Mesendoderm (in vitro differentiated cells): ENCODE measurements at regions not wholly inside any gene's neighbourhood (a gene's known extent, or its start where the extent isn't known, plus 50 kb on each side); places are given as distances from the start of the nearest gene placed in this dataset.
"Not testable (repeated sequence)": the region's sequence is repeated elsewhere in the genome, so short reads cannot be mapped to it uniquely, and the experiment has no call there.

ENCODE experiments used
- DNase-seq: peaks from one replicate; pipeline ENCODE4 v3.0.0; 2013
- H2AK5ac ChIP-seq: 2 replicates; pipeline ENCODE4 v1.6.1; 2013; ENCODE audit warnings: low read length, inconsistent platforms
- H2BK120ac ChIP-seq: 2 replicates; pipeline ENCODE4 v1.6.1; 2013; ENCODE audit warnings: low read depth, mild to moderate bottlenecking, low read length, moderate library complexity, mixed read lengths
- H2BK15ac ChIP-seq: replicated peaks from 2 replicates; pipeline ENCODE4 v1.6.1; 2013; ENCODE audit warnings: low read depth, mild to moderate bottlenecking, moderate library complexity
- H2BK5ac ChIP-seq: 2 replicates; pipeline ENCODE4 v1.6.1; 2013; ENCODE audit warnings: low read length, inconsistent platforms
- H3K18ac ChIP-seq: 2 replicates; pipeline ENCODE4 v1.6.1; 2013; ENCODE audit warnings: mild to moderate bottlenecking, low read length, mixed read lengths
- H3K23ac ChIP-seq: one replicate; pipeline ENCODE4 v1.6.1; 2013; ENCODE audit warnings: low read length
- H3K27ac ChIP-seq: 2 replicates; pipeline ENCODE4 v1.5.1; 2013; ENCODE audit warnings: low read depth, mild to moderate bottlenecking, inconsistent platforms, low read length, moderate library complexity
- H3K27me3 ChIP-seq: 2 replicates; pipeline ENCODE4 v1.6.1; 2013; ENCODE audit warnings: low read length, control low read depth, mild to moderate bottlenecking, inconsistent platforms; ENCODE audit not compliant: insufficient read depth, poor library complexity
- H3K36me3 ChIP-seq: 2 replicates; pipeline ENCODE4 v1.6.1; 2013; ENCODE audit warnings: low read length, inconsistent platforms; ENCODE audit not compliant: control insufficient read depth, insufficient read depth
- H3K4ac ChIP-seq: one replicate; pipeline ENCODE4 v1.6.1; 2013; ENCODE audit warnings: low read depth, mild to moderate bottlenecking, low read length, moderate library complexity
- H3K4me1 ChIP-seq: 2 replicates; pipeline ENCODE4 v1.6.1; 2013; ENCODE audit warnings: low read depth, low read length, inconsistent platforms; ENCODE audit not compliant: control insufficient read depth
- H3K4me2 ChIP-seq: 2 replicates; pipeline ENCODE4 v1.6.1; 2013; ENCODE audit warnings: low read length
- H3K4me3 ChIP-seq: 2 replicates; pipeline ENCODE4 v1.5.1; 2013; ENCODE audit warnings: mild to moderate bottlenecking, low read length
- H3K56ac ChIP-seq: one replicate; pipeline ENCODE4 v1.6.1; 2013; ENCODE audit warnings: low read length
- H3K79me1 ChIP-seq: 2 replicates; pipeline ENCODE4 v1.6.1; 2013; ENCODE audit warnings: low read length, inconsistent platforms
- H3K79me2 ChIP-seq: 2 replicates; pipeline ENCODE4 v1.6.1; 2013; ENCODE audit warnings: mild to moderate bottlenecking, low read length; ENCODE audit not compliant: control insufficient read depth, insufficient read depth
- H3K9ac ChIP-seq: 2 replicates; pipeline ENCODE4 v1.6.1; 2013; ENCODE audit warnings: low read length, inconsistent platforms
- H4K5ac ChIP-seq: one replicate; pipeline ENCODE4 v1.6.1; 2013; ENCODE audit warnings: low read length
- H4K8ac ChIP-seq: one replicate; pipeline ENCODE4 v1.6.1; 2013; ENCODE audit warnings: low read depth, mild to moderate bottlenecking, control low read depth, low read length, moderate library complexity
- WGBS: extraction: QIAGEN DNeasy Blood & Tissue Kit; methylation state at CpG from one replicate; pipeline ENCODE4 v1.1.7; 2013; ENCODE audit warnings: low lambda C conversion rate, missing lambda C conversion rate; ENCODE audit not compliant: insufficient coverage; ENCODE audit errors: extremely low coverage; 5-methylcytosine and 5-hydroxymethylcytosine counted together

GRCh38 chr1:121607499-121607898 lies 422.7 kb downstream of the SRGAP2C start:
- not testable (repeated sequence) for DNase-seq, H3K27ac ChIP-seq, H3K23ac ChIP-seq, H3K4ac ChIP-seq, H3K4me2 ChIP-seq, H2BK120ac ChIP-seq, H3K27me3 ChIP-seq, H3K36me3 ChIP-seq, H3K18ac ChIP-seq, H3K4me1 ChIP-seq, H4K5ac ChIP-seq, H2BK5ac ChIP-seq, H3K79me1 ChIP-seq, H2BK15ac ChIP-seq, H3K56ac ChIP-seq, H3K79me2 ChIP-seq, H2AK5ac ChIP-seq, H3K9ac ChIP-seq, H3K4me3 ChIP-seq, H4K8ac ChIP-seq
- WGBS: no CpG with 5 or more reads among the region's 2 CpGs
